ENCODE measurements at regions not wholly inside any gene's neighbourhood (a gene's known extent, or its start where the extent isn't known, plus 50 kb on each side); places are given as distances from the start of the nearest gene placed in this dataset.

DNA sequence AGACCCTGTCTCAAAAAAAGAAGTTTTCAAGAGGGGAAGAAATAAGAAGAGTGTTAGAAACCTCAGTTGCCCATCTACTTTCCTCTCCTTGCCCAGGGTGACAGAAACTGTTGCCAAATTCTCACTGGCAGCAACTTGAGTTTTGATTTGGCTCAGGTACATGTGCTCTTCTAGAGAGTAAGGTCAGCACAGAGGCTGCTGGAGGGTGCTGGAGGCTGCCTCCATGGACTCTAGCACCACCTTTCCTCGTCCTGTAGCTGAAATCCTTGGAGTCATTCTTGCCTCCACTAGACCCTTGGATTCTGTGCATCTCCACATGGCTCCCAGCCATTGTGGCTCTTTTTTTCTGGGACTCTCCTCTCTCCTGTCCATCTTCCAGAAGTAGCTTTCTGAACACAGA, 149.1 kb downstream of the TM9SF2 start:
- DNase-seq (ENCODE audit: low read depth in 1 of 2, low spot score in 2 of 2) (no peak), FAIRE-seq (no peak)
- Histone ChIP-seq H3K79me2 (ENCODE audit: control insufficient read depth in 1 of 2, insufficient read depth in 2 of 2, low read length in 2 of 2) (no peaks in the 10 kb centered on the region), H3K23ac (ENCODE audit: insufficient read length) (no peak overlapping the region), H4K8ac (ENCODE audit: extremely low read depth, insufficient read depth, low read length) (no peak overlapping the region), H2BK15ac (ENCODE audit: low read length) (peak overlapping the region; percentile 75), H2BK120ac (replicated peaks; ENCODE audit: low read depth, low read length) (no peak overlapping the region), H3K56ac (replicated peaks; ENCODE audit: insufficient read length, low read depth, low read length) (no peak overlapping the region), H3K4me3 (ENCODE audit: extremely low read depth in 1 of 4, insufficient read depth in 2 of 4, low read depth in 3 of 4, low read length in 4 of 4) (no peak overlapping the region), H4K20me1 (replicated peaks in 1 of 2; ENCODE audit: control insufficient read depth in 1 of 2, insufficient read depth in 2 of 2, low read length in 2 of 2) (no peaks in the 10 kb centered on the region), H2AFZ (ENCODE audit: low read length) (no peak overlapping the region), H4K91ac (replicated peaks; ENCODE audit: insufficient read length, low read length) (no peak overlapping the region), H2BK5ac (ENCODE audit: low read depth, low read length) (no peak overlapping the region; the same call in 1 of the 2 replicates), H3K9me3 (ENCODE audit: insufficient read depth in 2 of 2, low read depth in 1 of 2, low read length in 1 of 2) (no peaks in the 10 kb centered on the region), H3K4me1 (replicated peaks in 1 of 4; ENCODE audit: control insufficient read depth in 3 of 4, insufficient read depth in 4 of 4, low read length in 3 of 4) (peaks cover 0 to 4% (median 0%) of the 10 kb centered on the region in 4 experiments; a peak in 2 of 7 replicates), H2AK5ac (ENCODE audit: low read depth, low read length) (no peak overlapping the region), H3K79me1 (ENCODE audit: low read depth, low read length) (no peaks in the 10 kb centered on the region), H3K18ac (ENCODE audit: extremely low read depth, low read length) (no peak overlapping the region), H3K36me3 (ENCODE audit: control insufficient read depth in 2 of 4, insufficient read depth in 4 of 4, low read length in 3 of 4) (no peaks in the 10 kb centered on the region), H3K4ac (replicated peaks; ENCODE audit: insufficient read length, low read depth, low read length) (no peak overlapping the region), H3K4me2 (ENCODE audit: insufficient read depth in 1 of 2, low read depth in 2 of 2, low read length in 2 of 2) (no peak overlapping the region), H3K27me3 (replicated peaks in 1 of 4; ENCODE audit: control insufficient read depth in 3 of 4, extremely low read depth in 1 of 4, insufficient read depth in 3 of 4, low read length in 3 of 4) (no peaks in the 10 kb centered on the region), H4K5ac (ENCODE audit: insufficient read length, low read depth, low read length) (no peak overlapping the region), H2BK12ac (ENCODE audit: low read depth, low read length) (no peak overlapping the region; the same call in 1 of the 2 replicates), H3K9ac (replicated peaks in 1 of 4; ENCODE audit: extremely low read depth in 1 of 4, low read depth in 3 of 4, low read length in 3 of 4) (no peak overlapping the region), H3K23me2 (ENCODE audit: low read depth, low read length) (no peaks in the 10 kb centered on the region; the same call in 1 of the 2 replicates), H3K14ac (ENCODE audit: insufficient read length) (no peak overlapping the region), H2BK20ac (ENCODE audit: low read length) (0 out of 2 replicates have a peak overlapping the region, but pooled peaks have one; percentile 84), H3K27ac (ENCODE audit: low read depth, low read length) (no peak overlapping the region)
- WGBS, 2 experiments (ENCODE audit: extremely low coverage in 1 of 2, insufficient coverage in 1 of 2, insufficient read length in 1 of 2, insufficient replicate concordance in 2 of 2, low coverage in 1 of 2, low lambda C conversion rate in 2 of 2, missing lambda C conversion rate in 1 of 2), result 90% methylated on average over 1 of the region's 1 CpG; no CpG with 5 or more reads in 1 of the 2 experiments
- ChIA-PET CTCF (ENCODE audit: partially characterized antibody) (no interaction called here), POLR2A (ENCODE audit: partially characterized antibody) (no interaction called here)
- TF ChIP-seq SIX5 (IDR thresholded peaks at IDR 0.05; ENCODE audit: low read depth, low read length) (no peak), CREB1 (IDR thresholded peaks at IDR 0.05) (no peak), SIRT6 (IDR thresholded peaks at IDR 0.05; ENCODE audit: low read length) (no peak), SP1 (IDR thresholded peaks at IDR 0.05; ENCODE audit: low read depth, low read length) (no peak), CBX8 (IDR thresholded peaks at IDR 0.05; ENCODE audit: borderline replicate concordance, low read depth, low read length) (no peak), MAFK (IDR thresholded peaks at IDR 0.05; ENCODE audit: low read depth, low read length) (no peak)
- TF ChIP-seq, protein P1, sequence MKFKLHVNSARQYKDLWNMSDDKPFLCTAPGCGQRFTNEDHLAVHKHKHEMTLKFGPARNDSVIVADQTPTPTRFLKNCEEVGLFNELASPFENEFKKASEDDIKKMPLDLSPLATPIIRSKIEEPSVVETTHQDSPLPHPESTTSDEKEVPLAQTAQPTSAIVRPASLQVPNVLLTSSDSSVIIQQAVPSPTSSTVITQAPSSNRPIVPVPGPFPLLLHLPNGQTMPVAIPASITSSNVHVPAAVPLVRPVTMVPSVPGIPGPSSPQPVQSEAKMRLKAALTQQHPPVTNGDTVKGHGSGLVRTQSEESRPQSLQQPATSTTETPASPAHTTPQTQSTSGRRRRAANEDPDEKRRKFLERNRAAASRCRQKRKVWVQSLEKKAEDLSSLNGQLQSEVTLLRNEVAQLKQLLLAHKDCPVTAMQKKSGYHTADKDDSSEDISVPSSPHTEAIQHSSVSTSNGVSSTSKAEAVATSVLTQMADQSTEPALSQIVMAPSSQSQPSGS (IDR thresholded peaks at IDR 0.05; ENCODE audit: low read length), result no peak
- TF ChIP-seq, protein P2, sequence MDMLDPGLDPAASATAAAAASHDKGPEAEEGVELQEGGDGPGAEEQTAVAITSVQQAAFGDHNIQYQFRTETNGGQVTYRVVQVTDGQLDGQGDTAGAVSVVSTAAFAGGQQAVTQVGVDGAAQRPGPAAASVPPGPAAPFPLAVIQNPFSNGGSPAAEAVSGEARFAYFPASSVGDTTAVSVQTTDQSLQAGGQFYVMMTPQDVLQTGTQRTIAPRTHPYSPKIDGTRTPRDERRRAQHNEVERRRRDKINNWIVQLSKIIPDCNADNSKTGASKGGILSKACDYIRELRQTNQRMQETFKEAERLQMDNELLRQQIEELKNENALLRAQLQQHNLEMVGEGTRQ (IDR thresholded peaks at IDR 0.05; ENCODE audit: low read length), result no peak

Data from H1 (cell line).